BJ (cell line): ENCODE measurements at regions not wholly inside any gene's neighbourhood (a gene's known extent, or its start where the extent isn't known, plus 50 kb on each side); places are given as distances from the start of the nearest gene placed in this dataset.

Experiments
- CTCF ChIA-PET: fragments of 350-600 bp; formaldehyde crosslinking; extraction: SDS; loops from one replicate; lab custom pipeline; 2021; ENCODE audit warnings: antibody characterized with exemption, inconsistent platforms; lab: Yijun Ruan, JAX
- POLR2A ChIA-PET: fragments of 300-600 bp; sonication (Branson Sonifier 250); formaldehyde crosslinking; extraction: SDS; loops from one replicate; lab custom pipeline; 2021; ENCODE audit warnings: antibody characterized with exemption; lab: Charles Lee
- DNase-seq: peaks from one replicate; pipeline ENCODE4 v3.0.0-alpha.2; 2011; ENCODE audit warnings: low read depth
- H3K27me3 ChIP-seq: 2 replicates; pipeline ENCODE4 v1.6.0; 2011; ENCODE audit warnings: low read length; ENCODE audit not compliant: control insufficient read depth, insufficient read depth
- H3K36me3 ChIP-seq: 2 replicates; pipeline ENCODE4 v1.5.1; 2011; ENCODE audit warnings: low read length; ENCODE audit not compliant: control insufficient read depth, insufficient read depth
- H3K4me3 ChIP-seq: 2 replicates; pipeline ENCODE4 v1.5.1; 2011; ENCODE audit warnings: low read depth, mild to moderate bottlenecking, control low read depth, low read length
- TF ChIP-seq, protein P1 (sequence below): IDR thresholded peaks from 2 replicates; pipeline ENCODE4 v1.5.1; 2011; ENCODE audit warnings: low read depth, mild to moderate bottlenecking, control low read depth, inconsistent platforms, low read length, moderate library complexity; ENCODE audit not compliant: insufficient read depth

DNA sequence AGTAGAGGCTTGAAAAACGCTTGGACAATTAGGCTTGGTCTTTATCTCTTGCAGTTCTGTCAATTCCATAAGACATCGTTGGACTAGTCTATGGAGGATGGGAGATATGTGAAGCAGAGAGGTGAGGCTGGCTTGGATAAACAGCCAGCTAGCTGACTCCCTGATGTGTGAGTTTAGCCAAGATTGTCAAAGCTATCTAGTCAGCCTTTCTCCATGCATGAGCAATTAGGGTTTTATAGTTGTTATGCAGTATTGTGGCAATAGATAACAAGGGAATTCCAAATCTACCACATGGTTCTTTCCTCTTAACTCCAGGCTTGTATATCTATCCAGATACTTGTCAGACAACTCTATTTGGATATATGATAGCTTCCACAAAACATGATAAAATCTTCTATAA is 153.6 kb upstream of the NRXN3 start:
- no peak for DNase-seq
- Histone ChIP-seq H3K4me3 (no peak overlapping the region), H3K36me3 (no peaks in the 10 kb centered on the region), H3K27me3 (no peaks in the 10 kb centered on the region)
- ChIA-PET CTCF (no interaction called here), POLR2A (no interaction called here)
- TF ChIP-seq, protein P1, sequence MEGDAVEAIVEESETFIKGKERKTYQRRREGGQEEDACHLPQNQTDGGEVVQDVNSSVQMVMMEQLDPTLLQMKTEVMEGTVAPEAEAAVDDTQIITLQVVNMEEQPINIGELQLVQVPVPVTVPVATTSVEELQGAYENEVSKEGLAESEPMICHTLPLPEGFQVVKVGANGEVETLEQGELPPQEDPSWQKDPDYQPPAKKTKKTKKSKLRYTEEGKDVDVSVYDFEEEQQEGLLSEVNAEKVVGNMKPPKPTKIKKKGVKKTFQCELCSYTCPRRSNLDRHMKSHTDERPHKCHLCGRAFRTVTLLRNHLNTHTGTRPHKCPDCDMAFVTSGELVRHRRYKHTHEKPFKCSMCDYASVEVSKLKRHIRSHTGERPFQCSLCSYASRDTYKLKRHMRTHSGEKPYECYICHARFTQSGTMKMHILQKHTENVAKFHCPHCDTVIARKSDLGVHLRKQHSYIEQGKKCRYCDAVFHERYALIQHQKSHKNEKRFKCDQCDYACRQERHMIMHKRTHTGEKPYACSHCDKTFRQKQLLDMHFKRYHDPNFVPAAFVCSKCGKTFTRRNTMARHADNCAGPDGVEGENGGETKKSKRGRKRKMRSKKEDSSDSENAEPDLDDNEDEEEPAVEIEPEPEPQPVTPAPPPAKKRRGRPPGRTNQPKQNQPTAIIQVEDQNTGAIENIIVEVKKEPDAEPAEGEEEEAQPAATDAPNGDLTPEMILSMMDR, result no peak

DNA sequence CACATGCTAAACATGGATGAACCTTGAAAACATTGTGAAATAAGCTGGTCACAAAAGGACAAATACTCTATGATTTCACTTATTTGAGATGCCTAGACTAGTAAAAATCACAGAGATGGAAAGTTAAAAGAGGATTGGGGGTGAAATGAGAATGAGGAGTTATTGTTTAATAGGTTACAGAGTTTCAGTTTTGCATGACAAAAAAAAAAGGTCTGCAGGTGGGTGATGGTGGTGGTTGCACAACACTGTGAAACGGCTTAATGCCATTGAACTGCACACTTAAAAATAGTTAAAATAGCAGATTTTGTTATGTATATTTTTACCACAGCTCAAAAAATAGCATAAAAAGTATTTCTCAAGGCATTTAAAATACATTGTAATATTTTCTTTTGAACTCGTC is 151.9 kb upstream of the NRXN3 start:
- no peak for DNase-seq
- Histone ChIP-seq H3K4me3 (no peak overlapping the region), H3K27me3 (no peaks in the 10 kb centered on the region), H3K36me3 (no peaks in the 10 kb centered on the region)
- TF ChIP-seq, protein P1, result no peak
- CTCF ChIA-PET, result no interaction called here
- POLR2A ChIA-PET, result no interaction called here

DNA sequence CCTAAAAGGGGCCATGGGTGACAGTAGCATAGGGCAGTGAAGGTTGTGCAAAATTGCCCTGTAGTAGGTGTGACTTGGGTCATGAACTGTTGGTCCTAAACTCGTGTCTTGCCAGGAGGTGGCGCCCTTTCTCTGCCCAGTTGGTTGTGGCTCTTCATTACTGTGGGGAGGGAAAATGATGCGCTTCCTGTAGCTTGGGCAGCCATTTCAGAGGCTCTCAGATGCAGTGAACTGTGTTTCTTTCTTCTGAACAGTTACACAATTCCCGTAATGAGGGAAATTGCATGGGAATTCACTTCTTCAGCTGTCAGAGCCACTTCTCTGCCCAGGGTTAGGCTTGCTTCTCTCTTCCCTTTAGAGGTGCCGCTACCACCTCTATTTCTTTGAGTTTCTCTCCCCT is 148.1 kb upstream of the NRXN3 start:
- H3K36me3 ChIP-seq, result no peaks in the 10 kb centered on the region
- ChIA-PET POLR2A (no interaction called here), CTCF (interaction anchor here (0.6 to 2.0 kb wide), 8 partner anchors 11 to 677 kb away, joined by 3 to 7 read pairs (median 4); no protein-coding TSS in a partner anchor)
- H3K27me3 ChIP-seq, result no peaks in the 10 kb centered on the region
- H3K4me3 ChIP-seq, result no peak overlapping the region
- TF ChIP-seq, protein P1, result peak; percentile 50
- no peak for DNase-seq

- Histone ChIP-seq H3K27me3 (no peaks in the 10 kb centered on the region), H3K4me3 (no peak overlapping the region), H3K36me3 (no peaks in the 10 kb centered on the region)
- ChIA-PET CTCF (interaction anchor here (0.9 to 2.0 kb wide), 5 partner anchors 12 to 676 kb away, joined by 3 to 7 read pairs (median 4); no protein-coding TSS in a partner anchor), POLR2A (no interaction called here)
- DNase-seq, result no peak
- TF ChIP-seq, protein P1, result no peak
Observed at GRCh38 chr14:78023112-78023511, 147.1 kb upstream of the NRXN3 start.

GRCh38 chr14:78028471-78028870 is 141.7 kb upstream of the NRXN3 start:
- DNase-seq, result no peak
- ChIA-PET POLR2A (no interaction called here), CTCF (no interaction called here)
- Histone ChIP-seq H3K36me3 (no peaks in the 10 kb centered on the region), H3K4me3 (no peak overlapping the region), H3K27me3 (no peaks in the 10 kb centered on the region)
- TF ChIP-seq, protein P1, result no peak
